Neuronal stem cell (in vitro differentiated cells): ENCODE measurements at regions not wholly inside any gene's neighbourhood (a gene's known extent, or its start where the extent isn't known, plus 50 kb on each side); places are given as distances from the start of the nearest gene placed in this dataset.

Experiments
- DNase-seq: peaks from one replicate; pipeline ENCODE4 v3.0.0-alpha.2; 2013; ENCODE audit warnings: low spot score
- H2AFZ ChIP-seq: one replicate; pipeline ENCODE4 v1.6.1; 2013; ENCODE audit warnings: mild to moderate bottlenecking, low read length, inconsistent platforms
- H2AK5ac ChIP-seq: 2 replicates; pipeline ENCODE4 v1.6.1; 2013; ENCODE audit warnings: low read depth, mild to moderate bottlenecking, inconsistent platforms, low read length, moderate library complexity, mixed read lengths
- H2BK120ac ChIP-seq: 2 replicates; pipeline ENCODE4 v1.6.1; 2013; ENCODE audit warnings: low read depth, mild to moderate bottlenecking, inconsistent platforms, low read length, moderate library complexity, mixed read lengths
- H2BK12ac ChIP-seq: one replicate; pipeline ENCODE4 v1.6.1; 2013; ENCODE audit warnings: low read length, inconsistent platforms
- H2BK15ac ChIP-seq: 2 replicates; pipeline ENCODE4 v1.6.1; 2013; ENCODE audit warnings: mild to moderate bottlenecking, low read length, inconsistent platforms, mixed read lengths
- H2BK5ac ChIP-seq: one replicate; pipeline ENCODE4 v1.6.1; 2013; ENCODE audit warnings: inconsistent platforms, mild to moderate bottlenecking, low read length, moderate library complexity
- H3K14ac ChIP-seq: one replicate; pipeline ENCODE4 v1.6.1; 2013; ENCODE audit warnings: low read length, inconsistent platforms
- H3K18ac ChIP-seq: 2 replicates; pipeline ENCODE4 v1.6.1; 2013; ENCODE audit warnings: low read length, inconsistent platforms
- H3K23ac ChIP-seq: 2 replicates; pipeline ENCODE4 v1.6.1; 2013; ENCODE audit warnings: low read depth, mild to moderate bottlenecking, mixed read lengths, low read length, inconsistent platforms; ENCODE audit not compliant: poor library complexity
- H3K27ac ChIP-seq: replicated peaks from 3 replicates; pipeline ENCODE4 v1.5.1; 2013; ENCODE audit warnings: low read length, inconsistent platforms
- H3K27me3 ChIP-seq, 3 experiments: 2 replicates each; pipeline ENCODE4 v1.6.1; 2013; ENCODE audit warnings: low read length in 3 of 3, mild to moderate bottlenecking in 2 of 3, inconsistent platforms in 1 of 3, low read depth in 1 of 3, mixed read lengths in 1 of 3, moderate library complexity in 1 of 3; ENCODE audit not compliant: control insufficient read depth in 3 of 3, insufficient read depth in 3 of 3
- H3K36me3 ChIP-seq, 2 donors: replicated peaks in 1 of 2; 2 replicates each; pipeline ENCODE4 v1.6.1; 2013; ENCODE audit warnings: low read length in 2 of 2; ENCODE audit not compliant: control insufficient read depth in 2 of 2, insufficient read depth in 2 of 2
- H3K4ac ChIP-seq: 2 replicates; pipeline ENCODE4 v1.6.1; 2013; ENCODE audit warnings: inconsistent platforms, mild to moderate bottlenecking, low read length, moderate library complexity
- H3K4me1 ChIP-seq, 2 donors: 1 replicate in 1 of 2; 2 replicates in 1 of 2; pipeline ENCODE4 v1.6.1; 2013; ENCODE audit warnings: low read length in 2 of 2, low read depth in 1 of 2; ENCODE audit not compliant: control insufficient read depth in 2 of 2, insufficient read depth in 1 of 2
- H3K4me2 ChIP-seq: one replicate; pipeline ENCODE4 v1.6.1; 2013; ENCODE audit warnings: mild to moderate bottlenecking, low read length, inconsistent platforms; ENCODE audit not compliant: insufficient read depth, poor library complexity, severe bottlenecking
- H3K4me3 ChIP-seq, 2 donors: 2 replicates each; pipeline ENCODE4 v1.5.1; 2013; ENCODE audit warnings: low read length in 2 of 2, mild to moderate bottlenecking in 2 of 2, inconsistent platforms in 1 of 2, moderate library complexity in 1 of 2
- H3K79me1 ChIP-seq: one replicate; pipeline ENCODE4 v1.6.1; 2013; ENCODE audit warnings: low read depth, mild to moderate bottlenecking, inconsistent platforms, low read length, moderate library complexity
- H3K9ac ChIP-seq: one replicate; pipeline ENCODE4 v1.6.1; 2013; ENCODE audit warnings: mild to moderate bottlenecking, low read depth, low read length, inconsistent platforms; ENCODE audit not compliant: poor library complexity
- H3K9me3 ChIP-seq, 2 donors: replicated peaks in 1 of 2; 2 replicates each; pipeline versions ENCODE3 to v1.6.1; 2013; ENCODE audit warnings: low read length in 2 of 2, mild to moderate bottlenecking in 2 of 2, inconsistent platforms in 1 of 2, low read depth in 1 of 2, mixed read lengths in 1 of 2, moderate library complexity in 1 of 2; ENCODE audit not compliant: control insufficient read depth in 2 of 2, insufficient read depth in 1 of 2
- H4K8ac ChIP-seq: one replicate; pipeline ENCODE4 v1.6.1; 2013; ENCODE audit warnings: low read depth, mild to moderate bottlenecking, inconsistent platforms, low read length, moderate library complexity
- H4K91ac ChIP-seq: one replicate; pipeline ENCODE4 v1.6.1; 2013; ENCODE audit warnings: low read length, low read depth, mild to moderate bottlenecking, inconsistent platforms; ENCODE audit not compliant: poor library complexity
- WGBS, 2 donors: extraction: QIAGEN DNeasy Blood & Tissue Kit; methylation state at CpG; one replicate each; pipeline ENCODE4 v1.1.7; 2013; ENCODE audit warnings: missing lambda C conversion rate in 2 of 2, mixed read lengths in 1 of 2; ENCODE audit not compliant: insufficient read length in 2 of 2, insufficient replicate concordance in 1 of 2; ENCODE audit errors: extremely low coverage in 2 of 2; 5-methylcytosine and 5-hydroxymethylcytosine counted together

- no peak overlapping the region for H4K91ac ChIP-seq
- H3K4me2 ChIP-seq = no peak overlapping the region
- no peak overlapping the region for H2BK12ac ChIP-seq
- no peak overlapping the region for H2BK5ac ChIP-seq
- no peaks in the 10 kb centered on the region for H3K4me1 ChIP-seq
- H3K14ac ChIP-seq = no peak overlapping the region
- H3K9ac ChIP-seq = no peak overlapping the region
- H3K27ac ChIP-seq = no peak overlapping the region
- H3K4me3 ChIP-seq = no peak overlapping the region
- H2AFZ ChIP-seq = no peak overlapping the region
- no peak overlapping the region for H2BK120ac ChIP-seq
- no peak overlapping the region for H3K4ac ChIP-seq
- no CpG with 5 or more reads among the region's 3 CpGs for WGBS, 2 donors
- H3K79me1 ChIP-seq = no peaks in the 10 kb centered on the region
- H4K8ac ChIP-seq = no peak overlapping the region
- no peak overlapping the region for H2AK5ac ChIP-seq
- H2BK15ac ChIP-seq = no peak overlapping the region
- H3K9me3 ChIP-seq = no peaks in the 10 kb centered on the region
- no peaks in the 10 kb centered on the region for H3K27me3 ChIP-seq
- H3K36me3 ChIP-seq = no peaks in the 10 kb centered on the region
- no peak for DNase-seq
- H3K23ac ChIP-seq = no peak overlapping the region
- H3K18ac ChIP-seq = no peak overlapping the region
Measured at GRCh38 chr9:118561051-118561450, 808.2 kb downstream of the BRINP1 start.

- Histone ChIP-seq H3K27ac (no peak overlapping the region), H3K9me3 (no peaks in the 10 kb centered on the region), H3K14ac (no peak overlapping the region), H3K18ac (no peak overlapping the region), H3K4me2 (no peak overlapping the region), H3K4me1 (no peaks in the 10 kb centered on the region), H2BK5ac (no peak overlapping the region), H3K23ac (no peak overlapping the region), H2AFZ (no peak overlapping the region), H2AK5ac (no peak overlapping the region), H2BK15ac (no peak overlapping the region), H4K8ac (no peak overlapping the region), H3K4me3 (no peak overlapping the region), H3K4ac (no peak overlapping the region), H3K9ac (no peak overlapping the region), H4K91ac (no peak overlapping the region), H3K79me1 (no peaks in the 10 kb centered on the region), H3K36me3 (no peaks in the 10 kb centered on the region), H3K27me3 (no peaks in the 10 kb centered on the region), H2BK120ac (no peak overlapping the region), H2BK12ac (no peak overlapping the region)
- WGBS, 2 donors = no CpG with 5 or more reads among the region's 2 CpGs
- DNase-seq = no peak
Measured at GRCh38 chr9:118563677-118564076, 805.6 kb downstream of the BRINP1 start.

GRCh38 chr9:118567861-118568260, 801.4 kb downstream of the BRINP1 start:
- Histone ChIP-seq H3K36me3 (no peaks in the 10 kb centered on the region), H3K23ac (no peak overlapping the region), H2BK15ac (no peak overlapping the region), H4K91ac (no peak overlapping the region), H3K79me1 (no peaks in the 10 kb centered on the region), H3K18ac (no peak overlapping the region), H3K4me1 (no peaks in the 10 kb centered on the region), H3K14ac (no peak overlapping the region), H4K8ac (no peak overlapping the region), H3K9ac (no peak overlapping the region), H2BK5ac (no peak overlapping the region), H2AFZ (no peak overlapping the region), H3K27ac (no peak overlapping the region), H3K4me2 (no peak overlapping the region), H2BK120ac (no peak overlapping the region), H2BK12ac (no peak overlapping the region), H3K27me3 (no peaks in the 10 kb centered on the region), H2AK5ac (no peak overlapping the region), H3K9me3 (no peaks in the 10 kb centered on the region), H3K4me3 (no peak overlapping the region), H3K4ac (no peak overlapping the region)
- no peak for DNase-seq
- WGBS, 2 donors = no CpG with 5 or more reads among the region's 2 CpGs

GRCh38 chr9:118568704-118569103, 800.5 kb downstream of the BRINP1 start:
- H2BK5ac ChIP-seq = no peak overlapping the region
- H3K23ac ChIP-seq = no peak overlapping the region

More at GRCh38 chr9:118568704-118569103, 800.5 kb downstream of the BRINP1 start:
- no CpG with 5 or more reads among the region's 3 CpGs for WGBS, 2 donors
- H3K4me1 ChIP-seq = no peaks in the 10 kb centered on the region
- no peak overlapping the region for H3K4me3 ChIP-seq
- H3K36me3 ChIP-seq = no peaks in the 10 kb centered on the region
- H3K79me1 ChIP-seq = no peaks in the 10 kb centered on the region
- no peaks in the 10 kb centered on the region for H3K9me3 ChIP-seq
- no peak for DNase-seq
- no peak overlapping the region for H4K8ac ChIP-seq
- H3K4ac ChIP-seq = no peak overlapping the region
- H3K27me3 ChIP-seq = no peaks in the 10 kb centered on the region
- no peak overlapping the region for H3K9ac ChIP-seq
- H4K91ac ChIP-seq = no peak overlapping the region
- H3K14ac ChIP-seq = no peak overlapping the region
- no peak overlapping the region for H3K4me2 ChIP-seq
- no peak overlapping the region for H2BK15ac ChIP-seq
- H3K18ac ChIP-seq = no peak overlapping the region
- no peak overlapping the region for H2AK5ac ChIP-seq
- H2BK120ac ChIP-seq = no peak overlapping the region
- H2AFZ ChIP-seq = no peak overlapping the region
- no peak overlapping the region for H3K27ac ChIP-seq
- no peak overlapping the region for H2BK12ac ChIP-seq
